Heart left ventricle (tissue), 16 donors: ENCODE measurements at regions not wholly inside any gene's neighbourhood (a gene's known extent, or its start where the extent isn't known, plus 50 kb on each side); places are given as distances from the start of the nearest gene placed in this dataset.

Experiments used
- ATAC-seq, 4 donors: fragments of 200-7000 bp; cut with Tn5 transposase; one replicate each; pipeline ENCODE4 v1.9.1; 2020 to 2022; ENCODE audit warnings: moderate library complexity in 4 of 4, mild to moderate bottlenecking in 3 of 4, moderate number of reproducible peaks in 1 of 4
- DNase-seq, 5 donors: peaks; one replicate each; pipeline ENCODE4 v3.0.0-alpha.2; 2020
- H3K27ac ChIP-seq, 12 donors: fragments of 200-600 bp; sonication (generic) in 4 of 12; one replicate each; pipeline versions ENCODE4 v1.5.0 to v1.8.0; 2016 to 2022; ENCODE audit warnings: mild to moderate bottlenecking in 2 of 12
- H3K27me3 ChIP-seq, 9 donors: fragments of 200-600 bp; sonication (generic) in 2 of 9; one replicate each; pipeline versions ENCODE4 v1.5.1 to v1.8.0; 2016 to 2022; ENCODE audit warnings: mild to moderate bottlenecking in 3 of 9
- H3K36me3 ChIP-seq, 9 donors: fragments of 200-600 bp; sonication (generic) in 2 of 9; one replicate each; pipeline versions ENCODE4 v1.5.0 to v1.8.0; 2018 to 2022; ENCODE audit warnings: mild to moderate bottlenecking in 2 of 9
- H3K4me1 ChIP-seq, 12 donors: fragments of 200-600 bp; sonication (generic) in 4 of 12; one replicate each; pipeline versions ENCODE4 v1.5.0 to v1.8.0; 2016 to 2022; ENCODE audit warnings: mild to moderate bottlenecking in 3 of 12
- H3K4me3 ChIP-seq, 12 donors: fragments of 200-600 bp; sonication (generic) in 4 of 12; one replicate each; pipeline versions ENCODE4 v1.5.0 to v1.8.0; 2017 to 2022; ENCODE audit warnings: mild to moderate bottlenecking in 9 of 12, moderate library complexity in 4 of 12
- H3K9me3 ChIP-seq, 12 donors: fragments of 200-600 bp; sonication (generic) in 4 of 12; one replicate each; pipeline versions ENCODE4 v1.5.0 to v1.8.0; 2016 to 2022; ENCODE audit warnings: mild to moderate bottlenecking in 1 of 12
- POLR2A ChIP-seq, 2 donors: fragments of 450-650 bp; IDR thresholded peaks; one replicate each; pipeline ENCODE4 v1.6.1; 2017; ENCODE audit warnings: antibody characterized with exemption in 2 of 2, mild to moderate bottlenecking in 2 of 2, moderate library complexity in 2 of 2
- WGBS, 4 donors: extraction: QIAGEN DNeasy Blood & Tissue Kit in 2 of 4; methylation state at CpG; one replicate each; pipeline versions ENCODE4 v1.1.5 to v1.1.7; 2013 to 2018; 5-methylcytosine and 5-hydroxymethylcytosine counted together
- intact Hi-C, 10 donors: fragments of 100-400 bp; cut with DNase I; formaldehyde crosslinking; loops; one replicate each; pipeline versions ENCODE4 v1.11.1 to v1.14.2; 2022
- TF ChIP-seq, protein P1 (sequence below), 12 donors: fragments of 200-600 bp; sonication (generic) in 4 of 12; IDR thresholded peaks; one replicate each; pipeline versions ENCODE4 v1.5.0 to v1.8.0; 2018 to 2022; ENCODE audit warnings: antibody characterized with exemption in 12 of 12, mild to moderate bottlenecking in 5 of 12
- donor health status: ischemic (EF 13 %, LVEDD 7.1; RV severe dilation, severe dysfunction).
- donor health status: healthy with polysubstance abuse.
- donor health status: DM: no; HTN: yes; CAD: no.
- donor health status: DM: no; HTN: no; CAD: no.
- donor health status: ischemic (EF 25% LVEDD 6.9; RV normal size, moderate dysfunction).
- donor health status: ischemic (EF 25% LVEDD 5.7; RV mildly dilated, moderate dysfunction).
- donor health status: healthy.
- donor health status: DM: yes; HTN: yes; CAD: no.
- donor health status: ischemic (EF 35%, LVEDD 5.7; RV mildly dilated, moderate dysfunction).
- donor health status: nonischemic (EF 11% LVEDD 7.7; RV severe dilation, severe dysfunction).
- donor health status: DM: yes; HTN: yes; CAD: no.
- donor health status: PGD.
- donor health status: ischemic (EF 29% LVEDD 5.4; RV normal size, mild dysfunction).
- donor health status: nonischemic (EF 23%, LVEDD 6.1; RV moderate dilation, normal function).

DNA sequence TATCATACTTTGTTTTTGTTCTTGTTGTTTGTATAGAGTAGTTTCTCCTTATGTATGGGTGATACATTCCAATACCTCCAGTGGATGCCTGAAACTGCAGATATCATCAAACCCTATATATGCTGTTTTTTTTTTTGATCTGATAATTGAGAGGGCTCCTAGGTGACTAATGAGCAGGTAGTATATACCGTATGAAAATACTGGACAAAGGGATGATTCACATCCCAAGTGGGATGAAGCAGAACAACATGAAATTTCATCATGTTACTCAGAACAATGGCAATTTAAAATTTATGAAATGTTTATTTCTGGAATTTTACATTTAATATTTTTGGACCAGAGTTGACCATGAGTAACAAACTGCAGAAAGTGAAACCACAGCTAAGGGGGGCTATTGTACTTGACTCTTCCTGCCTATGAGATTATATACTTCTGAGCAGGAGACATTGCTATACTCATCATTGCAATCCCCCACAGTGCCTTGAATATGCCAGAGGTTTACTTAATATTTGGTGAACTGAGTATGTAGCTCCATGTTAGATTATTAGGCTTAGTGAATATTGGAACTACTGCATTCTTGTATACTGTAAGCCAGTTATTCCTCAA is 258.7 kb upstream of the FBXL7 start:
- 88 to 97% (median 94%) methylated on average over 1 of the region's 1 CpG for WGBS, 4 donors
- Histone ChIP-seq H3K27me3 (no peaks in the 10 kb centered on the region), H3K9me3 (peaks cover 0 to 19% (median 12%) of the 10 kb centered on the region in 12 donors), H3K27ac (no peak overlapping the region), H3K36me3 (no peaks in the 10 kb centered on the region), H3K4me1 (no peaks in the 10 kb centered on the region), H3K4me3 (no peak overlapping the region)
- intact Hi-C loops = no loop called here
- DNase-seq (no peak), ATAC-seq (no peak)
- TF ChIP-seq POLR2A (IDR thresholded peaks at IDR 0.05) = no peak
- TF ChIP-seq, protein P1, sequence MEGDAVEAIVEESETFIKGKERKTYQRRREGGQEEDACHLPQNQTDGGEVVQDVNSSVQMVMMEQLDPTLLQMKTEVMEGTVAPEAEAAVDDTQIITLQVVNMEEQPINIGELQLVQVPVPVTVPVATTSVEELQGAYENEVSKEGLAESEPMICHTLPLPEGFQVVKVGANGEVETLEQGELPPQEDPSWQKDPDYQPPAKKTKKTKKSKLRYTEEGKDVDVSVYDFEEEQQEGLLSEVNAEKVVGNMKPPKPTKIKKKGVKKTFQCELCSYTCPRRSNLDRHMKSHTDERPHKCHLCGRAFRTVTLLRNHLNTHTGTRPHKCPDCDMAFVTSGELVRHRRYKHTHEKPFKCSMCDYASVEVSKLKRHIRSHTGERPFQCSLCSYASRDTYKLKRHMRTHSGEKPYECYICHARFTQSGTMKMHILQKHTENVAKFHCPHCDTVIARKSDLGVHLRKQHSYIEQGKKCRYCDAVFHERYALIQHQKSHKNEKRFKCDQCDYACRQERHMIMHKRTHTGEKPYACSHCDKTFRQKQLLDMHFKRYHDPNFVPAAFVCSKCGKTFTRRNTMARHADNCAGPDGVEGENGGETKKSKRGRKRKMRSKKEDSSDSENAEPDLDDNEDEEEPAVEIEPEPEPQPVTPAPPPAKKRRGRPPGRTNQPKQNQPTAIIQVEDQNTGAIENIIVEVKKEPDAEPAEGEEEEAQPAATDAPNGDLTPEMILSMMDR (IDR thresholded peaks at IDR 0.05) = no peak

DNA sequence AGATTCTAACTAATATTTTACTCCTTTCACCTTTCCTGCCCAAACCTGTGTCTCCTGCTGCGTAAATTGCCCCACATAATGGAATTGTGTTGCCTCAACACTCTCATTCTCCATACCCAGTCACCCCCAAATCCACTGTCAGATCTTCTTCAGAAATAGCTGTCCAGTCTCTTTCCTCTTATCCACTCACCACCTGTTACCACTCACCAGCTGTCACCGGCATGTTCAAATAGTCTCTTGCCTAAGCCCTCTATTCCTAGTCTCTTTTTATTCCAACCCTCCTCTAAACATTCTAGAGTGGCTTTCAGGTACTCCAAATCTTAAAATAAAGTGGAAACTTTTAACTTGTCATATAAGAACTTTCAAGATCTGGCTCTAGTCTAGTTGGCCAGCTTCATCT is 262.0 kb upstream of the FBXL7 start:
- H3K27ac ChIP-seq = no peak overlapping the region
- DNase-seq = no peak
- no peaks in the 10 kb centered on the region for H3K36me3 ChIP-seq
- TF ChIP-seq, protein P1 (IDR thresholded peaks at IDR 0.05) = no peak
- no peak for TF ChIP-seq POLR2A (IDR thresholded peaks at IDR 0.05)
- no peak for ATAC-seq
- H3K9me3 ChIP-seq = peaks cover 0 to 4% (median 0%) of the 10 kb centered on the region in 12 donors
- WGBS, 4 donors = 92 to 100% (median 97%) methylated on average over 2 of the region's 2 CpGs
- H3K4me1 ChIP-seq = peaks cover 0 to 7% (median 0%) of the 10 kb centered on the region in 12 donors
- H3K4me3 ChIP-seq = no peak overlapping the region
- H3K27me3 ChIP-seq = no peaks in the 10 kb centered on the region
- intact Hi-C loops = no loop called here

DNA sequence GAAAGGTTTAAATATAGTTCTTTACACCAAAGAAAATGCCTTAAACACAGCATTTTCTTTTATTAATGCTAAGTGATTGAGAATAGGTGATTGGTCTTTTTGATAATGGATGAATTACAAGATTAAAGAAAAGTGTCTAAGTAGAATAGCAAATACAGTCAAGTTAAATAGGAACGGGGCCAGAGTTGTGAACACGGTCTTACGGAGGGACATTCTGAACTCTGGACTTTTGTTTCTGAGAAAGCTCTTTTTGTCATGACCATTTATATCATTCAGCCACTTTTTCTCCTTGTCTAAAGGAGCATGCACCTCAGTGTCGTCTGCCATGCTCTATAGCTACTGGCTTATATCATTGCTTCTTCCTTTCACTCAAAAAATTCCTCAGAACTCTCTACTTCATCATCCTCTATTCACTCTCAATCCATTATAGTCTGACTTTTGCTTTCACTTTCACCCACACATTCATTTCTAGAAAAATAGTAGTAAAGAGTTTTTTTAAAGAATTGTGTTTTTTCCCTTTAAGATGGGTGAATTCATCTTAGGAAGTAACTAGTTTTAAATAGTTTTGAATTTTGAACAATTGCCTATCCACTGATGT is 263.0 kb upstream of the FBXL7 start:
- intact Hi-C loops = no loop called here
- no peaks in the 10 kb centered on the region for H3K36me3 ChIP-seq
- H3K27me3 ChIP-seq = no peaks in the 10 kb centered on the region
- WGBS, 4 donors = 81 to 86% (median 86%) methylated on average over 4 of the region's 4 CpGs
- TF ChIP-seq POLR2A (IDR thresholded peaks at IDR 0.05) = no peak
- TF ChIP-seq, protein P1 (IDR thresholded peaks at IDR 0.05) = no peak
- peaks cover 0 to 7% (median 0%) of the 10 kb centered on the region in 12 donors for H3K4me1 ChIP-seq
- peaks cover 0 to 4% (median 0%) of the 10 kb centered on the region in 12 donors for H3K9me3 ChIP-seq
- no peak for ATAC-seq
- no peak for DNase-seq
- H3K4me3 ChIP-seq = peak overlapping the region in 7 of 12 donors; percentile 2 to 53 (median 29)
- H3K27ac ChIP-seq = peak overlapping the region in 1 of 12 donors; percentile 19

- peaks cover 0 to 2% (median 0%) of the 10 kb centered on the region in 12 donors for H3K9me3 ChIP-seq
- TF ChIP-seq, protein P1 (IDR thresholded peaks at IDR 0.05) = no peak
- TF ChIP-seq POLR2A (IDR thresholded peaks at IDR 0.05) = no peak
- ATAC-seq (no peak), DNase-seq (no peak)
- intact Hi-C loops = no loop called here
- H3K36me3 ChIP-seq = no peaks in the 10 kb centered on the region
- H3K4me1 ChIP-seq = peaks cover 0 to 7% (median 0%) of the 10 kb centered on the region in 12 donors
- H3K4me3 ChIP-seq = no peak overlapping the region
- no peaks in the 10 kb centered on the region for H3K27me3 ChIP-seq
- no peak overlapping the region for H3K27ac ChIP-seq
- WGBS, 4 donors = 81 to 90% (median 85%) methylated on average over 1 of the region's 1 CpG
Observed at GRCh38 chr5:15234911-15235310, 265.1 kb upstream of the FBXL7 start.
